ES-I3 (cell line): ENCODE measurements at regions not wholly inside any gene's neighbourhood (a gene's known extent, or its start where the extent isn't known, plus 50 kb on each side); places are given as distances from the start of the nearest gene placed in this dataset.

Experiments
- H3K36me3 ChIP-seq: 2 replicates; pipeline ENCODE4 v1.6.1; 2013; ENCODE audit warnings: mild to moderate bottlenecking, low read length, control low read depth, moderate library complexity; ENCODE audit not compliant: insufficient read depth
- H3K4me1 ChIP-seq: 2 replicates; pipeline ENCODE4 v1.6.1; 2013; ENCODE audit warnings: mild to moderate bottlenecking, control low read depth, low read length; ENCODE audit not compliant: insufficient read depth
- H3K9ac ChIP-seq: 2 replicates; pipeline ENCODE4 v1.6.1; 2013; ENCODE audit warnings: low read depth, mild to moderate bottlenecking, low read length, moderate library complexity
- H3K9me3 ChIP-seq: 2 replicates; pipeline ENCODE4 v1.6.1; 2013; ENCODE audit warnings: mild to moderate bottlenecking, low read length, moderate library complexity; ENCODE audit not compliant: control insufficient read depth, insufficient read depth

- no peaks in the 10 kb centered on the region for H3K9me3 ChIP-seq
- no peak overlapping the region for H3K9ac ChIP-seq
- no peaks in the 10 kb centered on the region for H3K36me3 ChIP-seq
- 0 out of 2 replicates have a peak, but pooled peaks cover 5% of the 10 kb centered on the region for H3K4me1 ChIP-seq
These were observed 114.0 kb upstream of the AKIP1 start for GRCh38 chr11:8796941-8797340.

DNA sequence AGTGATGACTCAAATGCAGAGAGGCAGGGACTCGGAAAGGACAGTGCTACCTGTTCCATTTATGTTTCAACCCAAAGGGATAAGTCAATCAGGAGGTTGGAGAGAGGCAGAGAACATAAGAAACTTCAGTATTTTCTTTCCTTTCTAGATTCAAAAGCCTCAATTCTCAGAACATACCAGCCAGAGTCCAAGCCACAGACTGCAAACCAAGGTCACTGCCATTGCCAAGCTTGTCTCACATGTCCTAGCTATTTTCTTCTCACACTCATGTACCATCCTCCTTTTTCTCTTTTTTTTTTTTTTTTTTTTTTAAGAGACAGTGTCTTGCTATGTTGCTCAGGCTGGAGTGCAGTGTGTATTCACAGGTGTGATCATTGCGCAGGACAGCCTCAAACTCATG lies 111.7 kb upstream of the AKIP1 start:
- 0 out of 2 replicates have a peak, but pooled peaks cover 5% of the 10 kb centered on the region for H3K4me1 ChIP-seq
- H3K9ac ChIP-seq = no peak overlapping the region
- H3K36me3 ChIP-seq = no peaks in the 10 kb centered on the region

GRCh38 chr11:8800520-8801110 lies 110.4 kb upstream of the AKIP1 start:
- no peaks in the 10 kb centered on the region for H3K36me3 ChIP-seq
- H3K9ac ChIP-seq = no peak overlapping the region
- no peaks in the 10 kb centered on the region for H3K9me3 ChIP-seq
- H3K4me1 ChIP-seq = no peaks in the 10 kb centered on the region

More for the DNA sequence above, 111.7 kb upstream of the AKIP1 start:
- H3K9me3 ChIP-seq = no peaks in the 10 kb centered on the region

- Histone ChIP-seq H3K9ac (no peak overlapping the region), H3K4me1 (no peaks in the 10 kb centered on the region), H3K36me3 (no peaks in the 10 kb centered on the region), H3K9me3 (no peaks in the 10 kb centered on the region)
These were observed 109.9 kb upstream of the AKIP1 start for GRCh38 chr11:8801121-8801520.

- Histone ChIP-seq H3K9ac (no peak overlapping the region), H3K4me1 (no peaks in the 10 kb centered on the region), H3K36me3 (no peaks in the 10 kb centered on the region), H3K9me3 (no peaks in the 10 kb centered on the region)
These were observed 108.7 kb upstream of the AKIP1 start for GRCh38 chr11:8802251-8802650.

DNA sequence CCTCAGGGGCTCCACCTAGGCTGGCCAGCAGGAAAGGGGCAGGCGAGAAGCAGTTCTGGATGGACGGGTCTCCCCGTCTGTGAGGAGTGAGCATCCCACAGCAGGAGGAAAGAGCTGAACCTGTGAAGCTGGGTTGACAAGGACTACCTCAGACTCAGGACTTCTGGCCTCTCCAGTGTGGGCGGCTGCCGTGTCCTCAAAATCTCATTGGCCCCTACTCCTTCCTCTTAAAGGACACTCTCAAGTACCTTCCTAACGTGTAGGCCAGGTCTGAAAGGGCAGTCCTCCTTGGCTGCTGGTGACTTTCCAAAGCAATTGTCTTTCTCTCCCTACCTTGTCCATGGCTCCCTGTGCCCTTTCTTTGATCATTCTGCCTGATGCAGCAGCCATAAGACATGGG lies 107.0 kb upstream of the AKIP1 start:
- Histone ChIP-seq H3K9me3 (no peaks in the 10 kb centered on the region), H3K36me3 (no peaks in the 10 kb centered on the region), H3K9ac (no peak overlapping the region), H3K4me1 (0 out of 2 replicates have a peak, but pooled peaks cover 4% of the 10 kb centered on the region)

GRCh38 chr11:8805296-8805695 lies 105.7 kb upstream of the AKIP1 start:
- no peak overlapping the region for H3K9ac ChIP-seq
- no peaks in the 10 kb centered on the region for H3K36me3 ChIP-seq
- peaks cover 14% of the 10 kb centered on the region; the same call in 1 of the 2 replicates for H3K4me1 ChIP-seq
- no peaks in the 10 kb centered on the region for H3K9me3 ChIP-seq

GRCh38 chr11:8806974-8807373 lies 104.0 kb upstream of the AKIP1 start:
- H3K9ac ChIP-seq = no peak overlapping the region
- peaks cover 21% of the 10 kb centered on the region; the same call in 1 of the 2 replicates for H3K4me1 ChIP-seq
- no peaks in the 10 kb centered on the region for H3K9me3 ChIP-seq
- no peaks in the 10 kb centered on the region for H3K36me3 ChIP-seq

- Histone ChIP-seq H3K9ac (no peak overlapping the region), H3K36me3 (no peaks in the 10 kb centered on the region), H3K9me3 (no peaks in the 10 kb centered on the region), H3K4me1 (peaks cover 21% of the 10 kb centered on the region; the same call in 1 of the 2 replicates)
These were observed 103.3 kb upstream of the AKIP1 start for GRCh38 chr11:8807544-8808225.

DNA sequence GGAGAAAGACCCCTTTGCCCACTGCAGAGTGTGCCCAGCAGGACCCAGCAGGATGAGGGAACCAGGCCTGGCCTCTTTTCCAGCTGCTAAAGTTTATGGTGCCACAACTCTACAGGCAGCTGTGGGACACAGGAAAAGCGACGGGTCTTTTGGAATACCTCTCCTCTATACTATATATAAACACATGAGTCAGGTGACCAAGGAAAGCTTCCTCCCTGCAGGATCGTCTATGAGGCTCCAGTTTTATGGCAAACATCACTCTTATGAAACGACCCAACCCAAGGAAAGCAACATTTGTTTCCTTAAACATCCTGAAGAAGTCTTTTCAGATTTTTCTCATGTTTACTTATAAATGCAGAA lies 102.8 kb upstream of the AKIP1 start:
- H3K36me3 ChIP-seq = no peaks in the 10 kb centered on the region
- H3K9ac ChIP-seq = no peak overlapping the region
- H3K4me1 ChIP-seq = peaks cover 21% of the 10 kb centered on the region; the same call in 1 of the 2 replicates

GRCh38 chr11:8809241-8809938 lies 101.6 kb upstream of the AKIP1 start:
- no peak overlapping the region for H3K9ac ChIP-seq
- H3K4me1 ChIP-seq = peaks cover 32% of the 10 kb centered on the region
- no peaks in the 10 kb centered on the region for H3K9me3 ChIP-seq
- no peaks in the 10 kb centered on the region for H3K36me3 ChIP-seq

More for the DNA sequence above, 102.8 kb upstream of the AKIP1 start:
- H3K9me3 ChIP-seq = no peaks in the 10 kb centered on the region

GRCh38 chr11:8809939-8810539 lies 101.0 kb upstream of the AKIP1 start:
- Histone ChIP-seq H3K9ac (peak overlapping the region; percentile 69), H3K4me1 (peaks cover 36% of the 10 kb centered on the region), H3K36me3 (no peaks in the 10 kb centered on the region), H3K9me3 (no peaks in the 10 kb centered on the region)

- Histone ChIP-seq H3K9ac (peak overlapping the region; percentile 69), H3K36me3 (no peaks in the 10 kb centered on the region), H3K4me1 (peaks cover 36% of the 10 kb centered on the region), H3K9me3 (no peaks in the 10 kb centered on the region)
These were observed 100.3 kb upstream of the AKIP1 start for GRCh38 chr11:8810540-8811301.

GRCh38 chr11:8811571-8811970 lies 99.4 kb upstream of the AKIP1 start:
- H3K36me3 ChIP-seq = no peaks in the 10 kb centered on the region
- H3K9ac ChIP-seq = peak overlapping the region; percentile 69; the same call in 1 of the 2 replicates
- H3K4me1 ChIP-seq = peaks cover 36% of the 10 kb centered on the region
- no peaks in the 10 kb centered on the region for H3K9me3 ChIP-seq
